HCT116 (cell line): ENCODE measurements at regions not wholly inside any gene's neighbourhood (a gene's known extent, or its start where the extent isn't known, plus 50 kb on each side); places are given as distances from the start of the nearest gene placed in this dataset.

Experiments used
- ATAC-seq: fragments of 200-7000 bp; cut with Tn5 transposase; 2 replicates; pipeline ENCODE4 v1.9.1; 2020; ENCODE audit warnings: mild to moderate bottlenecking, moderate library complexity
- BruUV-seq: library from RNA; stranded (reverse); fragments of 400-500 nt; replicated peaks from 2 replicates; lab custom pipeline; 2021; lab: Mats Ljungman, UMichigan
- CTCF ChIA-PET: fragments of 300-600 bp; sonication (Branson Sonifier 250); formaldehyde crosslinking; loops from one replicate; lab custom pipeline; 2021; ENCODE audit warnings: antibody characterized with exemption; lab: Charles Lee
- POLR2A ChIA-PET: fragments of 300-600, 350-600 bp; sonication (Branson Sonifier 250); formaldehyde crosslinking; loops from one replicate; lab custom pipeline; 2021; ENCODE audit warnings: antibody characterized with exemption; lab: Charles Lee
- RAD21 ChIA-PET, 2 experiments: fragments of 300-600 bp; sonication (Branson Sonifier 250); formaldehyde crosslinking; loops; one replicate each; lab custom pipeline; 2023; ENCODE audit warnings: low total read pairs in 2 of 2; ENCODE audit not compliant: uncharacterized antibody in 2 of 2, unreplicated experiment in 2 of 2, low non-redundant PET in 1 of 2; lab: Charles Lee
- DNase-seq: peaks from one replicate; pipeline ENCODE4 v3.0.0-alpha.2; 2010; ENCODE audit warnings: low read depth, low spot score
- H2AFZ ChIP-seq: fragments of 200-600 bp; shearing (Covaris generic), sonication (generic); 2 replicates; pipeline ENCODE4 v1.6.1; 2017; ENCODE audit warnings: low read depth, mixed run types, mixed read lengths, antibody characterized with exemption, low read length; ENCODE audit not compliant: poor library complexity, severe bottlenecking
- H3K27ac ChIP-seq: 2 replicates; pipeline ENCODE4 v1.5.1; 2012; ENCODE audit warnings: low read depth, low read length
- H3K27me3 ChIP-seq: fragments of 200-600 bp; sonication (generic); 2 replicates; pipeline ENCODE4 v1.6.1; 2016; ENCODE audit warnings: mixed run types, low read length, mixed read lengths; ENCODE audit not compliant: insufficient read depth
- H3K36me3 ChIP-seq, 2 experiments: fragments of 200-500 bp in 1 of 2; fragments of 200-600 bp in 1 of 2; sonication (Bioruptor generic) in 1 of 2; sonication (generic) in 1 of 2; 2 replicates each; pipeline versions ENCODE4 v1.5.1 to v1.6.1; 2014 to 2016; ENCODE audit warnings: low read length in 2 of 2, inconsistent platforms in 1 of 2, mixed read lengths in 1 of 2, mixed run types in 1 of 2; ENCODE audit not compliant: insufficient read depth in 2 of 2, control insufficient read depth in 1 of 2
- H3K4me1 ChIP-seq, 2 experiments: fragments of 200-600 bp in 1 of 2; sonication (generic) in 1 of 2; 2 replicates each; pipeline versions ENCODE4 v1.5.1 to v1.6.1; 2012 to 2017; ENCODE audit warnings: low read length in 2 of 2, inconsistent platforms in 1 of 2, mild to moderate bottlenecking in 1 of 2, mixed read lengths in 1 of 2, mixed run types in 1 of 2, moderate library complexity in 1 of 2; ENCODE audit not compliant: insufficient read depth in 2 of 2, control insufficient read depth in 1 of 2
- H3K4me2 ChIP-seq: fragments of 200-600 bp; sonication (generic); 2 replicates; pipeline ENCODE4 v1.6.1; 2017; ENCODE audit warnings: mixed run types, low read length, mixed read lengths
- H3K4me3 ChIP-seq, 2 experiments: fragments of 200-600 bp in 1 of 2; sonication (generic) in 1 of 2; replicated peaks in 1 of 2; 2 replicates each; pipeline ENCODE4 v1.5.1; 2011 to 2016; ENCODE audit warnings: low read length in 2 of 2, control low read depth in 1 of 2, low read depth in 1 of 2, mild to moderate bottlenecking in 1 of 2, mixed read lengths in 1 of 2, mixed run types in 1 of 2
- H3K79me2 ChIP-seq: fragments of 200-600 bp; sonication (generic); 2 replicates; pipeline ENCODE4 v1.6.1; 2017; ENCODE audit warnings: mild to moderate bottlenecking, mixed run types, low read length, moderate library complexity, mixed read lengths; ENCODE audit not compliant: insufficient read depth
- H3K9ac ChIP-seq: fragments of 200-600 bp; sonication (generic); 2 replicates; pipeline ENCODE4 v1.6.1; 2016; ENCODE audit warnings: low read length, mixed read lengths
- H3K9me2 ChIP-seq: fragments of 200-600 bp; sonication (generic), shearing (Covaris generic); 2 replicates; pipeline ENCODE4 v1.6.1; 2017; ENCODE audit warnings: mixed run types, mild to moderate bottlenecking, moderate library complexity; ENCODE audit not compliant: insufficient read depth
- H3K9me3 ChIP-seq, 2 experiments: fragments of 200-500 bp in 1 of 2; fragments of 200-600 bp in 1 of 2; sonication (Bioruptor generic) in 1 of 2; sonication (generic) in 1 of 2; 2 replicates each; pipeline ENCODE4 v1.6.1; 2014 to 2017; ENCODE audit warnings: low read length in 2 of 2, mixed read lengths in 2 of 2, inconsistent platforms in 1 of 2, low read depth in 1 of 2, mild to moderate bottlenecking in 1 of 2, mixed run types in 1 of 2, moderate library complexity in 1 of 2; ENCODE audit not compliant: control insufficient read depth in 1 of 2, insufficient read depth in 1 of 2
- H4K20me1 ChIP-seq: fragments of 200-600 bp; sonication (generic), shearing (Covaris generic); 2 replicates; pipeline ENCODE4 v1.6.1; 2017; ENCODE audit warnings: mixed run types, mild to moderate bottlenecking, moderate library complexity; ENCODE audit not compliant: insufficient read depth
- RAD21 ChIP-seq: IDR thresholded peaks from 2 replicates; pipeline ENCODE4 v1.6.1; 2012; ENCODE audit warnings: low read depth, mild to moderate bottlenecking
- ZNF274 ChIP-seq: fragments of 200-500 bp; sonication (Bioruptor generic); IDR thresholded peaks from 2 replicates; pipeline ENCODE4 v1.6.1; 2014; ENCODE audit warnings: mild to moderate bottlenecking, low read depth, low read length, inconsistent platforms
- intact Hi-C: fragments of 100-400 bp; cut with micrococcal nuclease; formaldehyde crosslinking; loops from 2 replicates; pipeline ENCODE4 v1.10.0; 2022
- TF ChIP-seq, protein P1 (sequence below): IDR thresholded peaks from 2 replicates; pipeline ENCODE4 v1.6.1; 2012; ENCODE audit warnings: low read depth
- TF ChIP-seq, protein P2 (sequence below), 3 experiments: fragments of 200-600 bp in 1 of 3; sonication (generic) in 1 of 3; IDR thresholded peaks in 2 of 3; conservative IDR thresholded peaks in 1 of 3; 2 replicates each; pipeline ENCODE4 v1.5.1; 2012 to 2017; ENCODE audit warnings: low read depth in 2 of 3, low read length in 2 of 3, antibody characterized with exemption in 1 of 3, borderline replicate concordance in 1 of 3, control low read depth in 1 of 3, mild to moderate bottlenecking in 1 of 3, mixed read lengths in 1 of 3, mixed run types in 1 of 3, moderate library complexity in 1 of 3; ENCODE audit not compliant: insufficient read depth in 1 of 3

GRCh38 chr9:106283769-106284168, 579.2 kb upstream of the ZNF462 start (continued):
- TF ChIP-seq, protein P1, sequence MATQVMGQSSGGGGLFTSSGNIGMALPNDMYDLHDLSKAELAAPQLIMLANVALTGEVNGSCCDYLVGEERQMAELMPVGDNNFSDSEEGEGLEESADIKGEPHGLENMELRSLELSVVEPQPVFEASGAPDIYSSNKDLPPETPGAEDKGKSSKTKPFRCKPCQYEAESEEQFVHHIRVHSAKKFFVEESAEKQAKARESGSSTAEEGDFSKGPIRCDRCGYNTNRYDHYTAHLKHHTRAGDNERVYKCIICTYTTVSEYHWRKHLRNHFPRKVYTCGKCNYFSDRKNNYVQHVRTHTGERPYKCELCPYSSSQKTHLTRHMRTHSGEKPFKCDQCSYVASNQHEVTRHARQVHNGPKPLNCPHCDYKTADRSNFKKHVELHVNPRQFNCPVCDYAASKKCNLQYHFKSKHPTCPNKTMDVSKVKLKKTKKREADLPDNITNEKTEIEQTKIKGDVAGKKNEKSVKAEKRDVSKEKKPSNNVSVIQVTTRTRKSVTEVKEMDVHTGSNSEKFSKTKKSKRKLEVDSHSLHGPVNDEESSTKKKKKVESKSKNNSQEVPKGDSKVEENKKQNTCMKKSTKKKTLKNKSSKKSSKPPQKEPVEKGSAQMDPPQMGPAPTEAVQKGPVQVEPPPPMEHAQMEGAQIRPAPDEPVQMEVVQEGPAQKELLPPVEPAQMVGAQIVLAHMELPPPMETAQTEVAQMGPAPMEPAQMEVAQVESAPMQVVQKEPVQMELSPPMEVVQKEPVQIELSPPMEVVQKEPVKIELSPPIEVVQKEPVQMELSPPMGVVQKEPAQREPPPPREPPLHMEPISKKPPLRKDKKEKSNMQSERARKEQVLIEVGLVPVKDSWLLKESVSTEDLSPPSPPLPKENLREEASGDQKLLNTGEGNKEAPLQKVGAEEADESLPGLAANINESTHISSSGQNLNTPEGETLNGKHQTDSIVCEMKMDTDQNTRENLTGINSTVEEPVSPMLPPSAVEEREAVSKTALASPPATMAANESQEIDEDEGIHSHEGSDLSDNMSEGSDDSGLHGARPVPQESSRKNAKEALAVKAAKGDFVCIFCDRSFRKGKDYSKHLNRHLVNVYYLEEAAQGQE, result no peak
- TF ChIP-seq ZNF274, result no peak

- Histone ChIP-seq H3K27me3 (no peaks in the 10 kb centered on the region; the same call in 1 of the 2 replicates), H2AFZ (no peak overlapping the region), H3K9me2 (no peaks in the 10 kb centered on the region), H3K4me1 (no peaks in the 10 kb centered on the region), H3K4me3 (no peak overlapping the region), H4K20me1 (no peaks in the 10 kb centered on the region), H3K9ac (no peak overlapping the region), H3K4me2 (no peak overlapping the region), H3K27ac (no peak overlapping the region), H3K36me3 (no peaks in the 10 kb centered on the region), H3K9me3 (no peaks in the 10 kb centered on the region), H3K79me2 (no peaks in the 10 kb centered on the region)
- TF ChIP-seq RAD21 (peak; percentile 28), ZNF274 (no peak)
- TF ChIP-seq, protein P2, sequence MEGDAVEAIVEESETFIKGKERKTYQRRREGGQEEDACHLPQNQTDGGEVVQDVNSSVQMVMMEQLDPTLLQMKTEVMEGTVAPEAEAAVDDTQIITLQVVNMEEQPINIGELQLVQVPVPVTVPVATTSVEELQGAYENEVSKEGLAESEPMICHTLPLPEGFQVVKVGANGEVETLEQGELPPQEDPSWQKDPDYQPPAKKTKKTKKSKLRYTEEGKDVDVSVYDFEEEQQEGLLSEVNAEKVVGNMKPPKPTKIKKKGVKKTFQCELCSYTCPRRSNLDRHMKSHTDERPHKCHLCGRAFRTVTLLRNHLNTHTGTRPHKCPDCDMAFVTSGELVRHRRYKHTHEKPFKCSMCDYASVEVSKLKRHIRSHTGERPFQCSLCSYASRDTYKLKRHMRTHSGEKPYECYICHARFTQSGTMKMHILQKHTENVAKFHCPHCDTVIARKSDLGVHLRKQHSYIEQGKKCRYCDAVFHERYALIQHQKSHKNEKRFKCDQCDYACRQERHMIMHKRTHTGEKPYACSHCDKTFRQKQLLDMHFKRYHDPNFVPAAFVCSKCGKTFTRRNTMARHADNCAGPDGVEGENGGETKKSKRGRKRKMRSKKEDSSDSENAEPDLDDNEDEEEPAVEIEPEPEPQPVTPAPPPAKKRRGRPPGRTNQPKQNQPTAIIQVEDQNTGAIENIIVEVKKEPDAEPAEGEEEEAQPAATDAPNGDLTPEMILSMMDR (IDR thresholded peaks at IDR 0.05 in 2 of 3, conservative IDR thresholded peaks at IDR 0.05 in 1 of 3; ENCODE audit: borderline replicate concordance in 1 of 3, insufficient read depth in 1 of 3, low read depth in 2 of 3, low read length in 2 of 3), result peak in 2 of 3 experiments; percentile 26 to 30; a peak in 2 of 6 replicates
- no TSS peak for BruUV-seq
- no peak for DNase-seq
- peak; percentile 40; the same call in 1 of the 2 replicates for ATAC-seq
- intact Hi-C loops, result loop anchor here (10.0 kb wide), 1 partner anchor 761 kb away; no protein-coding TSS in a partner anchor
- RAD21 ChIA-PET, result no interaction called here
- POLR2A ChIA-PET, result no interaction called here
- CTCF ChIA-PET, result interaction anchor here (1.9 kb wide), 1 partner anchor 888 kb away, joined by 5 read pairs; no protein-coding TSS in a partner anchor
Measured at GRCh38 chr9:106284296-106284695, 578.7 kb upstream of the ZNF462 start.
